Neuron (in vitro differentiated cells): ENCODE measurements at regions not wholly inside any gene's neighbourhood (a gene's known extent, or its start where the extent isn't known, plus 50 kb on each side); places are given as distances from the start of the nearest gene placed in this dataset.

Source experiments
- H2AFZ ChIP-seq: one replicate; pipeline ENCODE4 v1.6.1; 2013; ENCODE audit warnings: low read depth, mild to moderate bottlenecking, inconsistent platforms, low read length, moderate library complexity
- H3K27me3 ChIP-seq: one replicate; pipeline ENCODE4 v1.6.1; 2013; ENCODE audit warnings: low read length; ENCODE audit not compliant: insufficient read depth
- H3K36me3 ChIP-seq: one replicate; pipeline ENCODE4 v1.6.1; 2013; ENCODE audit warnings: low read length; ENCODE audit not compliant: insufficient read depth
- H3K4me1 ChIP-seq: one replicate; pipeline ENCODE4 v1.6.1; 2013; ENCODE audit warnings: low read length; ENCODE audit not compliant: insufficient read depth
- H3K4me3 ChIP-seq: 2 replicates; pipeline ENCODE4 v1.5.1; 2013; ENCODE audit warnings: mild to moderate bottlenecking, low read length, moderate library complexity
- H3K9me3 ChIP-seq: one replicate; pipeline ENCODE4 v1.6.1; 2013; ENCODE audit warnings: low read length

GRCh38 chr13:71034018-71034417 is 833.0 kb downstream of the DACH1 start:
- no peak overlapping the region for H3K4me3 ChIP-seq
- H3K9me3 ChIP-seq: peaks cover 3% of the 10 kb centered on the region
- no peaks in the 10 kb centered on the region for H3K36me3 ChIP-seq
- no peaks in the 10 kb centered on the region for H3K27me3 ChIP-seq
- no peaks in the 10 kb centered on the region for H3K4me1 ChIP-seq
- no peak overlapping the region for H2AFZ ChIP-seq

GRCh38 chr13:71033026-71033425 is 834.0 kb downstream of the DACH1 start:
- Histone ChIP-seq H3K27me3 (no peaks in the 10 kb centered on the region), H3K36me3 (no peaks in the 10 kb centered on the region), H3K9me3 (peaks cover 3% of the 10 kb centered on the region), H3K4me3 (no peak overlapping the region), H2AFZ (no peak overlapping the region), H3K4me1 (no peaks in the 10 kb centered on the region)

GRCh38 chr13:71030784-71031183 is 836.2 kb downstream of the DACH1 start:
- Histone ChIP-seq H3K9me3 (peaks cover 5% of the 10 kb centered on the region), H3K27me3 (no peaks in the 10 kb centered on the region), H3K4me1 (no peaks in the 10 kb centered on the region), H3K4me3 (no peak overlapping the region), H3K36me3 (no peaks in the 10 kb centered on the region), H2AFZ (no peak overlapping the region)

- Histone ChIP-seq H3K4me1 (no peaks in the 10 kb centered on the region), H2AFZ (no peak overlapping the region), H3K9me3 (peaks cover 5% of the 10 kb centered on the region), H3K36me3 (no peaks in the 10 kb centered on the region), H3K27me3 (no peaks in the 10 kb centered on the region), H3K4me3 (no peak overlapping the region)
Measured at GRCh38 chr13:71028884-71029283, 838.1 kb downstream of the DACH1 start.

- no peak overlapping the region for H3K4me3 ChIP-seq
- H2AFZ ChIP-seq: no peak overlapping the region
- H3K9me3 ChIP-seq: peaks cover under 1% of the 10 kb centered on the region
- H3K27me3 ChIP-seq: no peaks in the 10 kb centered on the region
- H3K4me1 ChIP-seq: no peaks in the 10 kb centered on the region
- H3K36me3 ChIP-seq: no peaks in the 10 kb centered on the region
Measured at GRCh38 chr13:71021825-71022422, 845.1 kb downstream of the DACH1 start.

GRCh38 chr13:71018995-71019394 is 848.0 kb downstream of the DACH1 start:
- Histone ChIP-seq H3K4me3 (no peak overlapping the region), H3K9me3 (no peaks in the 10 kb centered on the region), H3K27me3 (no peaks in the 10 kb centered on the region), H3K36me3 (no peaks in the 10 kb centered on the region), H3K4me1 (no peaks in the 10 kb centered on the region), H2AFZ (no peak overlapping the region)

GRCh38 chr13:71018544-71018943 is 848.5 kb downstream of the DACH1 start:
- no peaks in the 10 kb centered on the region for H3K4me1 ChIP-seq
- H2AFZ ChIP-seq: no peak overlapping the region

GRCh38 chr13:71017607-71018006 is 849.4 kb downstream of the DACH1 start:
- Histone ChIP-seq H3K9me3 (no peaks in the 10 kb centered on the region), H3K36me3 (no peaks in the 10 kb centered on the region), H3K4me3 (no peak overlapping the region), H3K4me1 (no peaks in the 10 kb centered on the region), H2AFZ (no peak overlapping the region), H3K27me3 (no peaks in the 10 kb centered on the region)

More at GRCh38 chr13:71018544-71018943, 848.5 kb downstream of the DACH1 start:
- Histone ChIP-seq H3K4me3 (no peak overlapping the region), H3K36me3 (no peaks in the 10 kb centered on the region), H3K9me3 (no peaks in the 10 kb centered on the region), H3K27me3 (no peaks in the 10 kb centered on the region)

- no peaks in the 10 kb centered on the region for H3K36me3 ChIP-seq
- H2AFZ ChIP-seq: no peak overlapping the region
- no peaks in the 10 kb centered on the region for H3K4me1 ChIP-seq
- H3K27me3 ChIP-seq: no peaks in the 10 kb centered on the region
- no peaks in the 10 kb centered on the region for H3K9me3 ChIP-seq
- no peak overlapping the region for H3K4me3 ChIP-seq
Measured at GRCh38 chr13:71015516-71015915, 851.5 kb downstream of the DACH1 start.

GRCh38 chr13:71015021-71015420 is 852.0 kb downstream of the DACH1 start:
- no peak overlapping the region for H3K4me3 ChIP-seq

GRCh38 chr13:71005919-71006318 is 861.1 kb downstream of the DACH1 start:
- no peaks in the 10 kb centered on the region for H3K36me3 ChIP-seq

More at GRCh38 chr13:71015021-71015420, 852.0 kb downstream of the DACH1 start:
- no peaks in the 10 kb centered on the region for H3K4me1 ChIP-seq
- no peaks in the 10 kb centered on the region for H3K9me3 ChIP-seq
- H3K27me3 ChIP-seq: no peaks in the 10 kb centered on the region
- no peak overlapping the region for H2AFZ ChIP-seq
- H3K36me3 ChIP-seq: no peaks in the 10 kb centered on the region

GRCh38 chr13:70995338-70995737 is 871.7 kb downstream of the DACH1 start:
- Histone ChIP-seq H3K27me3 (no peaks in the 10 kb centered on the region), H3K4me1 (no peaks in the 10 kb centered on the region), H3K36me3 (no peaks in the 10 kb centered on the region), H2AFZ (no peak overlapping the region), H3K4me3 (no peak overlapping the region), H3K9me3 (no peaks in the 10 kb centered on the region)

More at GRCh38 chr13:71005919-71006318, 861.1 kb downstream of the DACH1 start:
- Histone ChIP-seq H3K9me3 (no peaks in the 10 kb centered on the region), H3K4me3 (no peak overlapping the region), H3K4me1 (no peaks in the 10 kb centered on the region), H2AFZ (no peak overlapping the region), H3K27me3 (no peaks in the 10 kb centered on the region)

GRCh38 chr13:70994191-70994590 is 872.8 kb downstream of the DACH1 start:
- Histone ChIP-seq H3K36me3 (no peaks in the 10 kb centered on the region), H3K27me3 (no peaks in the 10 kb centered on the region), H3K4me3 (no peak overlapping the region), H3K9me3 (no peaks in the 10 kb centered on the region), H3K4me1 (peaks cover 5% of the 10 kb centered on the region), H2AFZ (no peak overlapping the region)

- Histone ChIP-seq H3K4me3 (no peak overlapping the region), H3K4me1 (peaks cover 8% of the 10 kb centered on the region), H3K36me3 (no peaks in the 10 kb centered on the region), H2AFZ (no peak overlapping the region), H3K27me3 (no peaks in the 10 kb centered on the region), H3K9me3 (peaks cover 3% of the 10 kb centered on the region)
Measured at GRCh38 chr13:70987043-70987442, 878.8 kb upstream of the KLHL1 start.
